ENCODE measurements at regions not wholly inside any gene's neighbourhood (a gene's known extent, or its start where the extent isn't known, plus 50 kb on each side); places are given as distances from the start of the nearest gene placed in this dataset.

- TF ChIP-seq, protein P1, sequence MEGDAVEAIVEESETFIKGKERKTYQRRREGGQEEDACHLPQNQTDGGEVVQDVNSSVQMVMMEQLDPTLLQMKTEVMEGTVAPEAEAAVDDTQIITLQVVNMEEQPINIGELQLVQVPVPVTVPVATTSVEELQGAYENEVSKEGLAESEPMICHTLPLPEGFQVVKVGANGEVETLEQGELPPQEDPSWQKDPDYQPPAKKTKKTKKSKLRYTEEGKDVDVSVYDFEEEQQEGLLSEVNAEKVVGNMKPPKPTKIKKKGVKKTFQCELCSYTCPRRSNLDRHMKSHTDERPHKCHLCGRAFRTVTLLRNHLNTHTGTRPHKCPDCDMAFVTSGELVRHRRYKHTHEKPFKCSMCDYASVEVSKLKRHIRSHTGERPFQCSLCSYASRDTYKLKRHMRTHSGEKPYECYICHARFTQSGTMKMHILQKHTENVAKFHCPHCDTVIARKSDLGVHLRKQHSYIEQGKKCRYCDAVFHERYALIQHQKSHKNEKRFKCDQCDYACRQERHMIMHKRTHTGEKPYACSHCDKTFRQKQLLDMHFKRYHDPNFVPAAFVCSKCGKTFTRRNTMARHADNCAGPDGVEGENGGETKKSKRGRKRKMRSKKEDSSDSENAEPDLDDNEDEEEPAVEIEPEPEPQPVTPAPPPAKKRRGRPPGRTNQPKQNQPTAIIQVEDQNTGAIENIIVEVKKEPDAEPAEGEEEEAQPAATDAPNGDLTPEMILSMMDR (IDR thresholded peaks at IDR 0.05; ENCODE audit: insufficient read depth, low read depth, low read length), result no peak
- no peak overlapping the region for H3K4me3 ChIP-seq (ENCODE audit: low read depth, low read length)
- no peak for DNase-seq (ENCODE audit: low read depth)
Observed at GRCh38 chr18:64253873-64254272, 105.0 kb upstream of the LINC00305 start.

GRCh38 chr18:64253222-64253621, 104.3 kb upstream of the LINC00305 start:
- TF ChIP-seq, protein P1 (IDR thresholded peaks at IDR 0.05; ENCODE audit: insufficient read depth, low read depth, low read length), result no peak

GRCh38 chr18:64248836-64249235, 99.9 kb upstream of the LINC00305 start:
- DNase-seq (ENCODE audit: low read depth), result no peak
- TF ChIP-seq, protein P1 (IDR thresholded peaks at IDR 0.05; ENCODE audit: insufficient read depth, low read depth, low read length), result no peak
- H3K4me3 ChIP-seq (ENCODE audit: low read depth, low read length), result no peak overlapping the region

More at GRCh38 chr18:64253222-64253621, 104.3 kb upstream of the LINC00305 start:
- no peak overlapping the region for H3K4me3 ChIP-seq (ENCODE audit: low read depth, low read length)
- DNase-seq (ENCODE audit: low read depth), result no peak

GRCh38 chr18:64245126-64245861, 96.4 kb upstream of the LINC00305 start:
- DNase-seq (ENCODE audit: low read depth), result no peak
- TF ChIP-seq, protein P1 (IDR thresholded peaks at IDR 0.05; ENCODE audit: insufficient read depth, low read depth, low read length), result no peak
- H3K4me3 ChIP-seq (ENCODE audit: low read depth, low read length), result no peak overlapping the region

GRCh38 chr18:64244571-64244970, 95.7 kb upstream of the LINC00305 start:
- no peak overlapping the region for H3K4me3 ChIP-seq (ENCODE audit: low read depth, low read length)
- TF ChIP-seq, protein P1 (IDR thresholded peaks at IDR 0.05; ENCODE audit: insufficient read depth, low read depth, low read length), result no peak
- no peak for DNase-seq (ENCODE audit: low read depth)

DNA sequence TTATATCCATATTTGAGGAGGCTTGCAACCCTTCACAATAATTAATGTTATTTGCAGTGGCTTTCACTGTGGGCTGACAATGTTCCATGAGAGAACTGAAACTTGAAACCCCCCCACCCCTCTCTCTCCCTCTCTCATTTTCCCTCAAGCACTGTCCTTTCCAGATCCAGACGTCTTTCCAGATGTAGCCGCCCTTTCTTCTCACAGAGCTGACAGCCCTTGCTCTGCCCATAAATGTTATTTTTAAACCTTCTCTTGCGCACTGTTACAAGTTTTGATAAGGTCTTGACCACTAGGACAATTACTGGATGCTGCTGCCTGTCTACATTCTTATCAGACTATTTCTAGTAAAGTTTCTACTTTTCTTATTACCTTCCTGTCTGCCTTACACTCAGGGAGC, 91.4 kb upstream of the LINC00305 start:
- no peak overlapping the region for H3K4me3 ChIP-seq (ENCODE audit: low read depth, low read length)
- no peak for DNase-seq (ENCODE audit: low read depth)
- TF ChIP-seq, protein P1 (IDR thresholded peaks at IDR 0.05; ENCODE audit: insufficient read depth, low read depth, low read length), result no peak

GRCh38 chr18:64238076-64238475, 89.2 kb upstream of the LINC00305 start:
- TF ChIP-seq, protein P1 (IDR thresholded peaks at IDR 0.05; ENCODE audit: insufficient read depth, low read depth, low read length), result no peak
- H3K4me3 ChIP-seq (ENCODE audit: low read depth, low read length), result no peak overlapping the region
- DNase-seq (ENCODE audit: low read depth), result no peak

Data from fibroblast of villous mesenchyme (primary cell).